A549 (cell line): ENCODE measurements at regions not wholly inside any gene's neighbourhood (a gene's known extent, or its start where the extent isn't known, plus 50 kb on each side); places are given as distances from the start of the nearest gene placed in this dataset.

Experiments
- ATAC-seq, 2 experiments: fragments of 200-7000 bp in 1 of 2; fragments of >200 bp in 1 of 2; cut with Nextera tagmentation in 1 of 2; cut with Tn5 transposase in 1 of 2; 3 replicates each; pipeline versions ENCODE4 v1.8.0 to v1.9.1; 2018 to 2020; ENCODE audit warnings: mild to moderate bottlenecking in 1 of 2, moderate library complexity in 1 of 2
- CTCF ChIA-PET: fragments of 300-600 bp; sonication (Branson Sonifier 250); formaldehyde crosslinking; extraction: SDS; loops from one replicate; lab custom pipeline; 2021; ENCODE audit warnings: antibody characterized with exemption, inconsistent platforms; lab: Yijun Ruan, JAX
- POLR2A ChIA-PET: fragments of 350-600 bp; formaldehyde crosslinking; extraction: SDS; loops from one replicate; lab custom pipeline; 2021; ENCODE audit warnings: antibody characterized with exemption, inconsistent platforms; lab: Yijun Ruan, JAX
- DNase-seq, 2 experiments: peaks; one replicate each; pipeline versions ENCODE4 v3.0.0 to v3.0.0-alpha.2; 2011 to 2016; ENCODE audit warnings: low read depth in 1 of 2, low spot score in 1 of 2
- FAIRE-seq: peaks from 2 replicates; lab custom pipeline; 2011; peaks lifted over from hg19 to GRCh38; lab: Jason Lieb, UNC
- H3K27ac ChIP-seq, 2 experiments: fragments of >200 bp; sonication (Bioruptor Twin); formaldehyde crosslinking; 3 replicates each; pipeline ENCODE4 v1.5.1; 2016 to 2017
- H3K4me1 ChIP-seq: fragments of >200 bp; sonication (Bioruptor Twin); formaldehyde crosslinking; 3 replicates; pipeline ENCODE4 v1.6.1; 2016
- H3K4me2 ChIP-seq: fragments of >200 bp; sonication (Bioruptor Twin); formaldehyde crosslinking; 3 replicates; pipeline ENCODE4 v1.6.1; 2016
- H3K4me3 ChIP-seq: fragments of >200 bp; sonication (Bioruptor Twin); formaldehyde crosslinking; 3 replicates; pipeline ENCODE4 v1.5.1; 2016
- H3K9me3 ChIP-seq: fragments of >200 bp; sonication (Bioruptor Twin); formaldehyde crosslinking; 3 replicates; pipeline ENCODE4 v1.6.1; 2016
- CBX2 ChIP-seq: fragments of 200-600 bp; sonication (generic); IDR thresholded peaks from 2 replicates; pipeline ENCODE4 v1.6.1; 2016; ENCODE audit warnings: low read depth, mild to moderate bottlenecking, borderline replicate concordance
- CBX8 ChIP-seq: fragments of 200-600 bp; sonication (generic); IDR thresholded peaks from 2 replicates; pipeline ENCODE4 v1.6.1; 2016
- FOSB ChIP-seq: fragments of 250-450 bp; sonication (Bioruptor Pico); IDR thresholded peaks from 2 replicates; pipeline ENCODE4 v1.5.0; 2020; ENCODE audit warnings: mild to moderate bottlenecking, moderate library complexity
- FOSL2 ChIP-seq, 2 experiments: fragments of 450-650 bp in 1 of 2; fragments of >200 bp in 1 of 2; sonication (Bioruptor Twin) in 1 of 2; formaldehyde crosslinking; IDR thresholded peaks; 2 replicates each; pipeline versions ENCODE4 v1.5.0 to v1.6.1; 2016 to 2020; ENCODE audit warnings: mild to moderate bottlenecking in 1 of 2, moderate library complexity in 1 of 2
- FOXS1 ChIP-seq: fragments of 250-450 bp; sonication (Bioruptor Pico); IDR thresholded peaks from 2 replicates; pipeline ENCODE4 v1.5.0; 2020; ENCODE audit warnings: mild to moderate bottlenecking, moderate library complexity
- HDAC2 ChIP-seq: fragments of 200-600 bp; sonication (generic); IDR thresholded peaks from 2 replicates; pipeline ENCODE4 v1.6.1; 2016
- HMGXB4 ChIP-seq: fragments of 250-450 bp; sonication (Bioruptor Pico); IDR thresholded peaks from 2 replicates; pipeline ENCODE4 v1.5.0; 2021; ENCODE audit warnings: mild to moderate bottlenecking, moderate library complexity, borderline replicate concordance
- HOXB5 ChIP-seq: fragments of 250-450 bp; sonication (Bioruptor Pico); IDR thresholded peaks from 2 replicates; pipeline ENCODE4 v1.5.0; 2020; ENCODE audit warnings: mild to moderate bottlenecking, moderate library complexity
- KDM5A ChIP-seq: fragments of 200-600 bp; sonication (generic); IDR thresholded peaks from 2 replicates; pipeline ENCODE4 v1.6.1; 2016; ENCODE audit warnings: antibody characterized with exemption, mild to moderate bottlenecking
- MAFK ChIP-seq: fragments of 450-650 bp; IDR thresholded peaks from 2 replicates; pipeline ENCODE4 v1.6.1; 2014; ENCODE audit not compliant: partially characterized antibody
- NPAS2 ChIP-seq: fragments of 250-450 bp; sonication (Bioruptor Pico); IDR thresholded peaks from 2 replicates; pipeline ENCODE4 v1.8.0; 2022; ENCODE audit warnings: mild to moderate bottlenecking, moderate library complexity, borderline replicate concordance
- PHF8 ChIP-seq: fragments of 200-600 bp; sonication (generic); IDR thresholded peaks from 2 replicates; pipeline ENCODE4 v1.6.1; 2016; ENCODE audit warnings: low read depth, mild to moderate bottlenecking, antibody characterized with exemption, moderate library complexity, borderline replicate concordance
- POLR2AphosphoS2 ChIP-seq: conservative IDR thresholded peaks from 2 replicates; pipeline ENCODE4 v1.6.1; 2012; ENCODE audit warnings: low read length, improper control_type of control experiment, inconsistent platforms
- RAD21 ChIP-seq, 2 experiments: fragments of >200 bp in 1 of 2; sonication (Bioruptor Twin) in 1 of 2; formaldehyde crosslinking in 1 of 2; IDR thresholded peaks in 1 of 2; conservative IDR thresholded peaks in 1 of 2; 2 replicates in 1 of 2; 3 replicates in 1 of 2; pipeline ENCODE4 v1.6.1; 2012 to 2018; ENCODE audit warnings: inconsistent platforms in 1 of 2
- RARB ChIP-seq: fragments of 250-450 bp; sonication (Bioruptor Pico); IDR thresholded peaks from 2 replicates; pipeline ENCODE4 v1.8.0; 2021; ENCODE audit warnings: mild to moderate bottlenecking, moderate library complexity
- REST ChIP-seq: fragments of 200-600 bp; sonication (generic); IDR thresholded peaks from 2 replicates; pipeline ENCODE4 v1.6.1; 2016; ENCODE audit warnings: antibody characterized with exemption, mild to moderate bottlenecking, moderate library complexity
- RNF2 ChIP-seq: fragments of 200-600 bp; sonication (generic); IDR thresholded peaks from 2 replicates; pipeline ENCODE4 v1.6.1; 2016; ENCODE audit warnings: low read depth, mild to moderate bottlenecking, antibody characterized with exemption, moderate library complexity, borderline replicate concordance
- SMC3 ChIP-seq: fragments of >200 bp; sonication (Bioruptor Twin); formaldehyde crosslinking; IDR thresholded peaks from 3 replicates; pipeline ENCODE4 v1.6.1; 2018; ENCODE audit warnings: inconsistent platforms
- TP53 ChIP-seq: fragments of 250-450 bp; sonication (Bioruptor Pico); IDR thresholded peaks from 2 replicates; pipeline ENCODE4 v1.5.0; 2021; ENCODE audit warnings: mild to moderate bottlenecking, moderate library complexity
- USF2 ChIP-seq: fragments of 450-650 bp; IDR thresholded peaks from 2 replicates; pipeline ENCODE4 v1.6.1; 2014; ENCODE audit warnings: antibody characterized with exemption
- ZC3H11A ChIP-seq: fragments of 450-650 bp; IDR thresholded peaks from 2 replicates; pipeline ENCODE4 v1.6.1; 2014; ENCODE audit warnings: antibody characterized with exemption, mild to moderate bottlenecking
- ZFP36 ChIP-seq: fragments of 450-650 bp; IDR thresholded peaks from 2 replicates; pipeline ENCODE4 v1.6.1; 2014; ENCODE audit warnings: borderline replicate concordance; ENCODE audit not compliant: partially characterized antibody
- WGBS: methylation state at CpG from one replicate; pipeline ENCODE4 v1.1.6; 2017; ENCODE audit errors: missing lambda C conversion rate; 5-methylcytosine and 5-hydroxymethylcytosine counted together

- no peak for DNase-seq
- no peak for TF ChIP-seq KDM5A
- TF ChIP-seq RARB (CRISPR knock-in tag), result no peak
- TF ChIP-seq REST, result no peak
- no peak for TF ChIP-seq HMGXB4
- TF ChIP-seq RAD21 (conservative IDR thresholded peaks at IDR 0.05 in 1 of 2, IDR thresholded peaks at IDR 0.05 in 1 of 2), result no peak
- Histone ChIP-seq H3K4me2 (no peak overlapping the region), H3K9me3 (no peaks in the 10 kb centered on the region), H3K27ac (no peak overlapping the region), H3K4me3 (no peak overlapping the region), H3K4me1 (no peaks in the 10 kb centered on the region)
- no peak for ATAC-seq
- 66% methylated on average over 5 of the region's 5 CpGs for WGBS
- ChIA-PET POLR2A (interaction anchor here (0.9 kb wide), 1 partner anchor 9 kb away, joined by 3 read pairs; no protein-coding TSS in a partner anchor), CTCF (interaction anchor here (3.6 to 15.8 kb wide), 2 partner anchors 32 to 406 kb away, joined by 17 to 197 read pairs; no protein-coding TSS in a partner anchor)
- FAIRE-seq, result no peak
Observed at GRCh38 chr13:26953291-26953690, 192.7 kb upstream of the GPR12 start.

- no peaks in the 10 kb centered on the region for H3K4me1 ChIP-seq
- FAIRE-seq (no peak), ATAC-seq (no peak), DNase-seq (no peak)
- no peak overlapping the region for H3K4me3 ChIP-seq
- H3K4me2 ChIP-seq, result no peak overlapping the region
- POLR2A ChIA-PET, result interaction anchor here (0.9 kb wide), 1 partner anchor 9 kb away, joined by 3 read pairs; no protein-coding TSS in a partner anchor
- H3K9me3 ChIP-seq, result no peaks in the 10 kb centered on the region
- CTCF ChIA-PET, result interaction anchor here (1.1 to 15.8 kb wide), 3 partner anchors 22 to 407 kb away, joined by 4 to 197 read pairs (median 17); no protein-coding TSS in a partner anchor
- H3K27ac ChIP-seq, result no peak overlapping the region
- WGBS, result 78% methylated on average over 11 of the region's 12 CpGs
- TF ChIP-seq CBX8, result no peak
- no peak for TF ChIP-seq PHF8
- TF ChIP-seq ZFP36, result no peak
- TF ChIP-seq FOSB (CRISPR knock-in tag), result no peak
- no peak for TF ChIP-seq ZC3H11A
- TF ChIP-seq NPAS2, result no peak
- no peak for TF ChIP-seq CBX2
- TF ChIP-seq SMC3, result no peak
- TF ChIP-seq, all 56 proteins: peak for 0
Observed at GRCh38 chr13:26952551-26953143, 192.1 kb upstream of the GPR12 start.

GRCh38 chr13:26951581-26952177 lies 191.1 kb upstream of the GPR12 start:
- Histone ChIP-seq H3K9me3 (no peaks in the 10 kb centered on the region), H3K4me1 (no peaks in the 10 kb centered on the region), H3K4me2 (no peak overlapping the region), H3K27ac (no peak overlapping the region), H3K4me3 (no peak overlapping the region)
- DNase-seq (no peak), ATAC-seq (no peak), FAIRE-seq (no peak)
- TF ChIP-seq HDAC2 (no peak), HOXB5 (CRISPR knock-in tag) (no peak), RNF2 (no peak), USF2 (no peak), FOSL2 (IDR thresholded peaks at IDR 0.05) (no peak), FOSL2 (CRISPR knock-in tag; IDR thresholded peaks at IDR 0.05) (no peak), SMC3 (no peak), MAFK (no peak), POLR2AphosphoS2 (no peak), FOXS1 (CRISPR knock-in tag) (no peak), TP53 (CRISPR knock-in tag) (no peak)
- POLR2A ChIA-PET, result no interaction called here
- CTCF ChIA-PET, result interaction anchor here (1.1 to 15.8 kb wide), 3 partner anchors 21 to 408 kb away, joined by 4 to 197 read pairs (median 17); no protein-coding TSS in a partner anchor
- 70% methylated on average over 10 of the region's 12 CpGs for WGBS
